Rectal smooth muscle tissue (tissue), 1 donor: ENCODE measurements at regions not wholly inside any gene's neighbourhood (a gene's known extent, or its start where the extent isn't known, plus 50 kb on each side); places are given as distances from the start of the nearest gene placed in this dataset.

ENCODE experiments used
- H3K27ac ChIP-seq: one replicate; pipeline ENCODE4 v1.7.0; 2013; ENCODE audit warnings: low read depth, low read length, inconsistent platforms
- H3K27me3 ChIP-seq: one replicate; pipeline ENCODE4 v1.7.0; 2013; ENCODE audit warnings: low read length; ENCODE audit not compliant: control insufficient read depth, insufficient read depth
- H3K36me3 ChIP-seq: one replicate; pipeline ENCODE4 v1.7.0; 2013; ENCODE audit warnings: low read length; ENCODE audit not compliant: control insufficient read depth, insufficient read depth
- H3K4me1 ChIP-seq: one replicate; pipeline ENCODE4 v1.7.0; 2013; ENCODE audit warnings: low read length; ENCODE audit not compliant: control insufficient read depth, insufficient read depth
- H3K4me3 ChIP-seq: one replicate; pipeline ENCODE4 v1.7.0; 2013; ENCODE audit warnings: low read length
- H3K9ac ChIP-seq: one replicate; pipeline ENCODE4 v1.7.0; 2013; ENCODE audit warnings: low read length

- Histone ChIP-seq H3K36me3 (no peaks in the 10 kb centered on the region), H3K27ac (no peak overlapping the region), H3K27me3 (peaks cover 2% of the 10 kb centered on the region), H3K9ac (no peak overlapping the region), H3K4me1 (no peaks in the 10 kb centered on the region), H3K4me3 (no peak overlapping the region)
These were observed 435.4 kb downstream of the ZSWIM6 start for GRCh38 chr5:61767231-61768080.

GRCh38 chr5:61768692-61769281 lies 436.7 kb downstream of the ZSWIM6 start:
- H3K27ac ChIP-seq: no peak overlapping the region
- H3K4me3 ChIP-seq: no peak overlapping the region
- H3K9ac ChIP-seq: no peak overlapping the region
- peaks cover 2% of the 10 kb centered on the region for H3K27me3 ChIP-seq
- H3K36me3 ChIP-seq: no peaks in the 10 kb centered on the region
- no peaks in the 10 kb centered on the region for H3K4me1 ChIP-seq

GRCh38 chr5:61771062-61771461 lies 439.0 kb downstream of the ZSWIM6 start:
- no peaks in the 10 kb centered on the region for H3K4me1 ChIP-seq
- peaks cover 2% of the 10 kb centered on the region for H3K27me3 ChIP-seq
- no peak overlapping the region for H3K4me3 ChIP-seq

GRCh38 chr5:61771808-61772207 lies 439.8 kb downstream of the ZSWIM6 start:
- Histone ChIP-seq H3K36me3 (no peaks in the 10 kb centered on the region), H3K4me1 (no peaks in the 10 kb centered on the region), H3K27me3 (peaks cover under 1% of the 10 kb centered on the region), H3K9ac (no peak overlapping the region), H3K4me3 (no peak overlapping the region), H3K27ac (no peak overlapping the region)

More at GRCh38 chr5:61771062-61771461, 439.0 kb downstream of the ZSWIM6 start:
- Histone ChIP-seq H3K36me3 (no peaks in the 10 kb centered on the region), H3K27ac (no peak overlapping the region), H3K9ac (no peak overlapping the region)

GRCh38 chr5:61775901-61776300 lies 443.8 kb downstream of the ZSWIM6 start:
- Histone ChIP-seq H3K27me3 (no peaks in the 10 kb centered on the region), H3K27ac (no peak overlapping the region), H3K36me3 (no peaks in the 10 kb centered on the region), H3K4me3 (no peak overlapping the region), H3K9ac (no peak overlapping the region), H3K4me1 (no peaks in the 10 kb centered on the region)

GRCh38 chr5:61777292-61777691 lies 445.2 kb downstream of the ZSWIM6 start:
- no peak overlapping the region for H3K27ac ChIP-seq

GRCh38 chr5:61779743-61780142 lies 447.7 kb downstream of the ZSWIM6 start:
- Histone ChIP-seq H3K27me3 (no peaks in the 10 kb centered on the region), H3K27ac (no peak overlapping the region), H3K9ac (no peak overlapping the region), H3K4me3 (no peak overlapping the region), H3K36me3 (no peaks in the 10 kb centered on the region), H3K4me1 (no peaks in the 10 kb centered on the region)

More at GRCh38 chr5:61777292-61777691, 445.2 kb downstream of the ZSWIM6 start:
- Histone ChIP-seq H3K4me3 (no peak overlapping the region), H3K27me3 (no peaks in the 10 kb centered on the region), H3K9ac (no peak overlapping the region), H3K36me3 (no peaks in the 10 kb centered on the region), H3K4me1 (no peaks in the 10 kb centered on the region)

- H3K4me1 ChIP-seq: no peaks in the 10 kb centered on the region
- no peaks in the 10 kb centered on the region for H3K36me3 ChIP-seq
- no peak overlapping the region for H3K27ac ChIP-seq
- H3K9ac ChIP-seq: no peak overlapping the region
- H3K27me3 ChIP-seq: no peaks in the 10 kb centered on the region
- no peak overlapping the region for H3K4me3 ChIP-seq
These were observed 451.4 kb downstream of the ZSWIM6 start for GRCh38 chr5:61783481-61783880.

- Histone ChIP-seq H3K9ac (no peak overlapping the region), H3K27me3 (no peaks in the 10 kb centered on the region), H3K36me3 (no peaks in the 10 kb centered on the region), H3K27ac (no peak overlapping the region), H3K4me3 (no peak overlapping the region), H3K4me1 (no peaks in the 10 kb centered on the region)
These were observed 452.3 kb downstream of the ZSWIM6 start for GRCh38 chr5:61784341-61784740.

GRCh38 chr5:61788548-61788947 lies 456.5 kb downstream of the ZSWIM6 start:
- no peak overlapping the region for H3K9ac ChIP-seq
- H3K36me3 ChIP-seq: no peaks in the 10 kb centered on the region
- H3K4me3 ChIP-seq: no peak overlapping the region
- H3K27ac ChIP-seq: no peak overlapping the region
- H3K27me3 ChIP-seq: no peaks in the 10 kb centered on the region
- no peaks in the 10 kb centered on the region for H3K4me1 ChIP-seq

GRCh38 chr5:61790007-61790406 lies 457.9 kb downstream of the ZSWIM6 start:
- no peak overlapping the region for H3K27ac ChIP-seq
- no peaks in the 10 kb centered on the region for H3K4me1 ChIP-seq
- H3K4me3 ChIP-seq: no peak overlapping the region
- no peak overlapping the region for H3K9ac ChIP-seq
- no peaks in the 10 kb centered on the region for H3K36me3 ChIP-seq
- no peaks in the 10 kb centered on the region for H3K27me3 ChIP-seq

- H3K4me3 ChIP-seq: no peak overlapping the region
- H3K4me1 ChIP-seq: no peaks in the 10 kb centered on the region
- H3K36me3 ChIP-seq: no peaks in the 10 kb centered on the region
- H3K27me3 ChIP-seq: no peaks in the 10 kb centered on the region
- no peak overlapping the region for H3K9ac ChIP-seq
- no peak overlapping the region for H3K27ac ChIP-seq
These were observed 458.6 kb downstream of the ZSWIM6 start for GRCh38 chr5:61790678-61791077.

GRCh38 chr5:61796773-61797172 lies 464.7 kb downstream of the ZSWIM6 start:
- Histone ChIP-seq H3K4me1 (no peaks in the 10 kb centered on the region), H3K27me3 (no peaks in the 10 kb centered on the region), H3K27ac (no peak overlapping the region), H3K9ac (no peak overlapping the region), H3K4me3 (no peak overlapping the region), H3K36me3 (no peaks in the 10 kb centered on the region)
